Stimulated activated CD4-positive, alpha-beta T cell treated with anti-CD3 and anti-CD28 coated beads, TNF-alpha, amount 100 ng/mL, for 1 hour (primary cell): ENCODE measurements at regions not wholly inside any gene's neighbourhood (a gene's known extent, or its start where the extent isn't known, plus 50 kb on each side); places are given as distances from the start of the nearest gene placed in this dataset.
"Not testable (repeated sequence)": the region's sequence is repeated elsewhere in the genome, so short reads cannot be mapped to it uniquely, and the experiment has no call there.

ENCODE experiments used
- DNase-seq, 3 donors: peaks; one replicate each; pipeline ENCODE4 v3.0.0-alpha.2; 2020; ENCODE audit warnings: low read depth in 3 of 3, low spot score in 1 of 3

- no peak for DNase-seq
Measured at GRCh38 chr1:41994195-41994894, 75.6 kb upstream of the HIVEP3 start.

- no peak for DNase-seq
Measured at GRCh38 chr1:41983451-41983850, 64.7 kb upstream of the HIVEP3 start.

- DNase-seq: no peak
Measured at GRCh38 chr1:41981796-41982195, 63.1 kb upstream of the HIVEP3 start.

GRCh38 chr1:41980827-41981653 lies 62.3 kb upstream of the HIVEP3 start:
- no peak for DNase-seq

GRCh38 chr1:41978986-41979385 lies 60.3 kb upstream of the HIVEP3 start:
- no peak for DNase-seq

- DNase-seq: no peak
Measured at GRCh38 chr1:41977326-41977725, 58.6 kb upstream of the HIVEP3 start.

- DNase-seq: no peak
Measured at GRCh38 chr1:41976671-41977070, 57.9 kb upstream of the HIVEP3 start.

- DNase-seq: no peak
Measured at GRCh38 chr1:41975850-41976569, 57.3 kb upstream of the HIVEP3 start.

GRCh38 chr1:41975121-41975520 lies 56.4 kb upstream of the HIVEP3 start:
- no peak for DNase-seq

GRCh38 chr1:41968557-41968956 lies 49.8 kb upstream of the HIVEP3 start:
- not testable (repeated sequence) for DNase-seq
